ENCODE measurements at regions not wholly inside any gene's neighbourhood (a gene's known extent, or its start where the extent isn't known, plus 50 kb on each side); places are given as distances from the start of the nearest gene placed in this dataset.

GRCh38 chr1:221470000-221470698, 271.7 kb downstream of the DUSP10 start:
- TF ChIP-seq ARNTL (CRISPR knock-in tag; IDR thresholded peaks at IDR 0.05; ENCODE audit: borderline replicate concordance, low read depth) (no peak), ZFP30 (CRISPR knock-in tag; IDR thresholded peaks at IDR 0.05) (no peak), ZFP3 (CRISPR knock-in tag; IDR thresholded peaks at IDR 0.05) (no peak), ISL1 (CRISPR knock-in tag; IDR thresholded peaks at IDR 0.05) (no peak), CREB5 (CRISPR knock-in tag; IDR thresholded peaks at IDR 0.05; ENCODE audit: low read depth) (no peak), ZNF70 (CRISPR knock-in tag; IDR thresholded peaks at IDR 0.05) (no peak), RARB (CRISPR knock-in tag; IDR thresholded peaks at IDR 0.05) (no peak), PATZ1 (CRISPR knock-in tag; IDR thresholded peaks at IDR 0.05; ENCODE audit: borderline replicate concordance) (no peak), CSDC2 (CRISPR knock-in tag; IDR thresholded peaks at IDR 0.05) (no peak), ZNF8 (CRISPR knock-in tag; IDR thresholded peaks at IDR 0.05) (no peak), ZC3H10 (CRISPR knock-in tag; IDR thresholded peaks at IDR 0.05) (no peak; the same call in 1 of the 2 replicates), GLIS3 (CRISPR knock-in tag; IDR thresholded peaks at IDR 0.05) (no peak)
- TF ChIP-seq, protein P1, sequence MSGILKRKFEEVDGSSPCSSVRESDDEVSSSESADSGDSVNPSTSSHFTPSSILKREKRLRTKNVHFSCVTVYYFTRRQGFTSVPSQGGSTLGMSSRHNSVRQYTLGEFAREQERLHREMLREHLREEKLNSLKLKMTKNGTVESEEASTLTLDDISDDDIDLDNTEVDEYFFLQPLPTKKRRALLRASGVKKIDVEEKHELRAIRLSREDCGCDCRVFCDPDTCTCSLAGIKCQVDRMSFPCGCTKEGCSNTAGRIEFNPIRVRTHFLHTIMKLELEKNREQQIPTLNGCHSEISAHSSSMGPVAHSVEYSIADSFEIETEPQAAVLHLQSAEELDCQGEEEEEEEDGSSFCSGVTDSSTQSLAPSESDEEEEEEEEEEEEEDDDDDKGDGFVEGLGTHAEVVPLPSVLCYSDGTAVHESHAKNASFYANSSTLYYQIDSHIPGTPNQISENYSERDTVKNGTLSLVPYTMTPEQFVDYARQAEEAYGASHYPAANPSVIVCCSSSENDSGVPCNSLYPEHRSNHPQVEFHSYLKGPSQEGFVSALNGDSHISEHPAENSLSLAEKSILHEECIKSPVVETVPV (CRISPR knock-in tag; IDR thresholded peaks at IDR 0.05) = no peak
